GM12891 (cell line): ENCODE measurements at regions not wholly inside any gene's neighbourhood (a gene's known extent, or its start where the extent isn't known, plus 50 kb on each side); places are given as distances from the start of the nearest gene placed in this dataset.

Experiments used
- PAX5 ChIP-seq: IDR thresholded peaks from 2 replicates; pipeline ENCODE4 v1.6.1; 2011; ENCODE audit warnings: low read length, moderate library complexity, mild to moderate bottlenecking; ENCODE audit not compliant: insufficient read depth, severe bottlenecking
- POLR2A ChIP-seq: IDR thresholded peaks from 2 replicates; pipeline ENCODE4 v1.6.1; 2011; ENCODE audit warnings: low read depth, low read length, control low read depth
- POLR2AphosphoS5 ChIP-seq: IDR thresholded peaks from 2 replicates; pipeline ENCODE4 v1.6.1; 2011; ENCODE audit warnings: low read depth, low read length, control low read depth
- POU2F2 ChIP-seq: IDR thresholded peaks from 2 replicates; pipeline ENCODE4 v1.6.1; 2011; ENCODE audit warnings: low read depth, mild to moderate bottlenecking, control low read depth, low read length, moderate library complexity
- SPI1 ChIP-seq: IDR thresholded peaks from 2 replicates; pipeline ENCODE4 v1.6.1; 2011; ENCODE audit warnings: low read depth, low read length, control low read depth
- TAF1 ChIP-seq: IDR thresholded peaks from 2 replicates; pipeline ENCODE4 v1.6.1; 2011; ENCODE audit warnings: low read depth, low read length, control low read depth

DNA sequence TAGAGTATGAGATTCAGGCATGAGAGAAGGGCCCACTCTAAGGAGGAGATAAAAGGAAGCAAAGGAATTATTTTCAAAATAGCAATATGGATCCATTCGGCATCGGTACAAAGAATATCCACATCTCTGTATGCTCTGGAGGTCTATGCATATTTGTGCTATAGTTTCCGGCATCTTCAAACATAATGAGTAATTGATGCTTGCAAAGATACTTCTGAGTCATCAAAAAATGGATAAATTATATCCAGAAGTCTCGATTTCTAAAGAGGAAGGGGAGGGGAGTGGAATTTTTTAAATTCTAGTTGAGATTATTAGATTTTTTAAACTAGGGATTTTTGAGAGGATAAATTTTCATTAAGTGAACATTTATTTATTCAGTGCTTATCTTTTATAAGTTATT, 72.9 kb upstream of the KIAA1217 start:
- TF ChIP-seq POLR2A (no peak), POLR2AphosphoS5 (no peak), TAF1 (no peak), POU2F2 (no peak), SPI1 (no peak), PAX5 (no peak)
